ENCODE measurements at regions not wholly inside any gene's neighbourhood (a gene's known extent, or its start where the extent isn't known, plus 50 kb on each side); places are given as distances from the start of the nearest gene placed in this dataset.
A peak's percentile ranks its signal among the peaks of the same experiment; 100 is the strongest.

DNA sequence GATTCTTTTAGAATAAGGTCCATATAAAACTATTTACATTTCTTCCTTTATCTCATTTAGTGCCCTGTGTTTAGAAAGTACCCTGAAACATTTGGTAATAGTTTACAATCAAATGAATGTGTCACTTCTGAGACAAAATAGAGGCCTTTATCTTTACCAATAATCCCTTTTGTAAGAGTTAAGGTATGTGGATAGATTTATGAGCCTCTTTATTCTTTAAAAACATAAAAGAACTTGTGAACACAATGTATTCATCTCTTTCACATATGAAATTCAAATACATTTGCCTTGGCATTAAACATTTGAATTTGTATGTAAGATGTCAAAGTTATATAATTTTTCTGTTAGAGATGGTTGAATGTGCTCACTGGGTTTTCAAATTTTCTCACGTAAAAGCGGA, 180.5 kb upstream of the CWC22 start:
- H3K4me3 ChIP-seq (replicated peaks in 1 of 2; ENCODE audit: low read depth in 2 of 2, low read length in 2 of 2) = no peak overlapping the region
- TF ChIP-seq, protein P1, sequence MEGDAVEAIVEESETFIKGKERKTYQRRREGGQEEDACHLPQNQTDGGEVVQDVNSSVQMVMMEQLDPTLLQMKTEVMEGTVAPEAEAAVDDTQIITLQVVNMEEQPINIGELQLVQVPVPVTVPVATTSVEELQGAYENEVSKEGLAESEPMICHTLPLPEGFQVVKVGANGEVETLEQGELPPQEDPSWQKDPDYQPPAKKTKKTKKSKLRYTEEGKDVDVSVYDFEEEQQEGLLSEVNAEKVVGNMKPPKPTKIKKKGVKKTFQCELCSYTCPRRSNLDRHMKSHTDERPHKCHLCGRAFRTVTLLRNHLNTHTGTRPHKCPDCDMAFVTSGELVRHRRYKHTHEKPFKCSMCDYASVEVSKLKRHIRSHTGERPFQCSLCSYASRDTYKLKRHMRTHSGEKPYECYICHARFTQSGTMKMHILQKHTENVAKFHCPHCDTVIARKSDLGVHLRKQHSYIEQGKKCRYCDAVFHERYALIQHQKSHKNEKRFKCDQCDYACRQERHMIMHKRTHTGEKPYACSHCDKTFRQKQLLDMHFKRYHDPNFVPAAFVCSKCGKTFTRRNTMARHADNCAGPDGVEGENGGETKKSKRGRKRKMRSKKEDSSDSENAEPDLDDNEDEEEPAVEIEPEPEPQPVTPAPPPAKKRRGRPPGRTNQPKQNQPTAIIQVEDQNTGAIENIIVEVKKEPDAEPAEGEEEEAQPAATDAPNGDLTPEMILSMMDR (IDR thresholded peaks at IDR 0.05; ENCODE audit: low read depth, low read length) = no peak
- DNase-seq (ENCODE audit: low read depth in 2 of 2) = no peak

DNA sequence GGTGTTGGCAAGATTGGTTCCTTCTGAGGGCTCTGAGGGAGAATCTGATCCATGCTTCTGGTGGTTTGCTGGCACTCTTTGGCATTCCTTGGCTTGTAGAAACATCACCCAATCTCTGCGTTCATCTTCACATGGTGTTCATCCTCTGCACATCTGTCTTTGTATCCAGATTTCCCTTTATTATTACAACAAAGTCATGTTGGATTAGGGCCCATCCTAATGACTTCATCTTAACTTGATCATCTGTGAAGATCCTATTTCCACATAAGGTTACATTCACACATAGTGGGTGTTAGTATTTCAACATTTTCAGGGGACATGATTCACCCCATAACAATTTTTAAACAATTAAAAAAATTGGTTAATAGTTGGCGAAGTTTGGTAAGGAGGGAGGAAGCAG, 177.4 kb upstream of the CWC22 start:
- DNase-seq (ENCODE audit: low read depth in 2 of 2) = peak; percentile 33 to 64
- TF ChIP-seq, protein P1 (IDR thresholded peaks at IDR 0.05; ENCODE audit: low read depth, low read length) = no peak
- no peak overlapping the region for H3K4me3 ChIP-seq (replicated peaks in 1 of 2; ENCODE audit: low read depth in 2 of 2, low read length in 2 of 2)

DNA sequence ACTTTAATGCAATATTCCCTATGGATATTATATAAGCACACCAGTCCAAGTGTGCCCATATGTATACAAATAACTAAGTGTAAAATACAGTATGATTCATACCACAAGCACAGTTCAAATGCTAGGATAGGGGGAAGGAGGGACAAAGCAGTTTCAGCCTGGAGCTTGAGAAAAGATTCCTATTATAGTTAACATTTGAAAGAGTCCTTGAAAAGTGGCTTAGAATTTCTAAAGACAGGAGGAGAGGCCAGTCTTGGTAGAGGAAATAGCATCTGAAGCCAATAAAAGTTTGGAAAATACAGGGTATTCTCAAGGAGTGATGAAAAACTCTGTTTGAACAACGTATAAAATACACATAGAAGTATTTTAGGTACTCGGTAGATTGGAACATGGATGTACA, 173.4 kb upstream of the CWC22 start:
- TF ChIP-seq, protein P1 (IDR thresholded peaks at IDR 0.05; ENCODE audit: low read depth, low read length) = no peak
- H3K4me3 ChIP-seq (replicated peaks in 1 of 2; ENCODE audit: low read depth in 2 of 2, low read length in 2 of 2) = no peak overlapping the region
- DNase-seq (ENCODE audit: low read depth in 2 of 2) = no peak

DNA sequence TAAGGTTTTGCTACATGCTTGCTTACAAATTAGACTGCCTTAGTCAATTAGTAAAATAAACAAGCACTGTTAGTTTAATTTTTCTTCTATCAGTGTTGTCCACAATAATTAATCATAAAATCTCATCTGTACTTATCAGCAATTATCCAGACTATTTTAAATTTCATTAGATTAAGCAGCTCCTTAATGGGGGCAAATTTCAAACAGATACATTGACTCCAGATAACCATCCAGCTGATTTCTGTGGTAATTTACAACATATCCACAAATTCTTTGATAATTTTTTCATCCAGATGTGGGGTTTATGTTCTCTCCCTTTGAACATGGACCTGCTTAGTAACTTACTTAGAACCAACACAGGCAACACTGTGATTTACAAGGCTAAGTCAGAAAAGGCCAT, 170.4 kb upstream of the CWC22 start:
- no peak for DNase-seq (ENCODE audit: low read depth in 2 of 2)
- H3K4me3 ChIP-seq (replicated peaks in 1 of 2; ENCODE audit: low read depth in 2 of 2, low read length in 2 of 2) = no peak overlapping the region
- TF ChIP-seq, protein P1 (IDR thresholded peaks at IDR 0.05; ENCODE audit: low read depth, low read length) = no peak

DNA sequence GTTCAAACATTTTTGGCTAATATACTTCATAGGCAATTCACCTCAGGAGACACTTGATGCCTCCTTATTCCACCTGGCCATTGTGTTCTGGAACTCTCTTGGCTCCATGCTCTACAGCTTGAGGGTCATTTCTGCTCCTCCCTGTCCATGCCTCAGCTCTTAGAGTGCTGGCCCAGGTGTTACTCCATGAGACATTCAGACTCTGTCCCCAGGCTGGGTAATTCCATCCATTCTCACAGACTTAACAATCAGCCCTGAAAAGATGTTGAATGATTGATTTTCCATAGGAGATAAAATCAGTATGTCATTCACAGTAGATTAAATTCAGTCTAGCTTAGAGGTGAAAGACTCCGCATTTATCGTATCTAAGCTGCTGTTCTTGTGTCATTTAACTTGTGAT, 168.6 kb upstream of the CWC22 start:
- DNase-seq (ENCODE audit: low read depth in 2 of 2) = no peak
- TF ChIP-seq, protein P1 (IDR thresholded peaks at IDR 0.05; ENCODE audit: low read depth, low read length) = no peak
- no peak overlapping the region for H3K4me3 ChIP-seq (replicated peaks in 1 of 2; ENCODE audit: low read depth in 2 of 2, low read length in 2 of 2)

DNA sequence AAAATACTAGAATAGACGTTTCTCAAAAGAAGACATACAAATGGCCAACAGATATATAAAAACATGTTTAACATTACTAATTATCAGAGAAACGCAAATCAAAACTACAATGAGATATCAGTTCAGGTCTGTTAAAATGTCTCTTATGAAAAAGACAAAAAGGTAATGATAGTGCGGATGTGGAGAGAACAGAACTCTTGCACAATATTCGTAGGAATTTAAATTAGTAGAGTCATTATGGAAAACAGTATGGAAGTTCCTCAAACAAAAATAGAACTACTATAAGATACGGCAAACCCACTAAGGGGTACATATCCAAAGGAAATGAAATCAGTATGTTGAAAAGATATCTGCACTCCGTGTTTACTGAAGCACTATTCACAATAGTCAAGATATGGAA, 167.5 kb upstream of the CWC22 start:
- no peak overlapping the region for H3K4me3 ChIP-seq (replicated peaks in 1 of 2; ENCODE audit: low read depth in 2 of 2, low read length in 2 of 2)
- TF ChIP-seq, protein P1 (IDR thresholded peaks at IDR 0.05; ENCODE audit: low read depth, low read length) = no peak
- DNase-seq (ENCODE audit: low read depth in 2 of 2) = no peak

DNA sequence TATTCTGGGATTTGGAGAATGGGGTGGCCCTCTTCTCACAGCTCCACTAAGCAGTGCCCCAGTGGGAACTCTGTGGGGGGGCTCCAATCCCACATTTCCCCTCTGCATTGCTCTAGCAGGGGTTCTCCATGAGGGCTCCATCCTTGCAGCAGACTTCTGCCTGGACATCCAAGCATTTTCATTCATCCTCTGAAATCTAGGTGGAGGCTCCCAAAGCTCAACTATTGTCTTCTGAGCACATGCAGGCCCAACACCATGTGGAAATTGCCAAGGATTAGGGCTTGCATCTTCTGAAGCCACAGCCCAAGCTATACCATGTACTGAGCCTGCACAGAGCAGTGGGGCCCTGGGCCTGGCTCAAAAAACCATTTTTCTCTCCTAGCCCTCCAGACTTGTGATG, 162.4 kb upstream of the CWC22 start:
- no peak for DNase-seq (ENCODE audit: low read depth in 2 of 2)
- TF ChIP-seq, protein P1 (IDR thresholded peaks at IDR 0.05; ENCODE audit: low read depth, low read length) = no peak
- H3K4me3 ChIP-seq (replicated peaks in 1 of 2; ENCODE audit: low read depth in 2 of 2, low read length in 2 of 2) = no peak overlapping the region

Measured in cardiac fibroblast (primary cell).